Testis (tissue), 2 donors: ENCODE measurements at regions not wholly inside any gene's neighbourhood (a gene's known extent, or its start where the extent isn't known, plus 50 kb on each side); places are given as distances from the start of the nearest gene placed in this dataset.

Experiments used
- CTCF ChIP-seq, 3 experiments: fragments of 450-650 bp in 2 of 3; fragments of 200-600 bp in 1 of 3; sonication (generic) in 1 of 3; IDR thresholded peaks; one replicate each; pipeline ENCODE4 v1.5.1; 2016 to 2019; ENCODE audit warnings: antibody characterized with exemption in 3 of 3, mild to moderate bottlenecking in 2 of 3, moderate library complexity in 1 of 3
- POLR2A ChIP-seq: fragments of 450-650 bp; IDR thresholded peaks from one replicate; pipeline ENCODE4 v1.6.1; 2017; ENCODE audit warnings: antibody characterized with exemption, mild to moderate bottlenecking, moderate library complexity

- TF ChIP-seq POLR2A (no peak), CTCF (IDR thresholded peaks at IDR 0.05) (no peak)
Observed at GRCh38 chr10:128792426-128793140, 666.4 kb upstream of the MKI67 start.
